ENCODE measurements at regions not wholly inside any gene's neighbourhood (a gene's known extent, or its start where the extent isn't known, plus 50 kb on each side); places are given as distances from the start of the nearest gene placed in this dataset.
A peak's percentile ranks its signal among the peaks of the same experiment; 100 is the strongest.

DNA sequence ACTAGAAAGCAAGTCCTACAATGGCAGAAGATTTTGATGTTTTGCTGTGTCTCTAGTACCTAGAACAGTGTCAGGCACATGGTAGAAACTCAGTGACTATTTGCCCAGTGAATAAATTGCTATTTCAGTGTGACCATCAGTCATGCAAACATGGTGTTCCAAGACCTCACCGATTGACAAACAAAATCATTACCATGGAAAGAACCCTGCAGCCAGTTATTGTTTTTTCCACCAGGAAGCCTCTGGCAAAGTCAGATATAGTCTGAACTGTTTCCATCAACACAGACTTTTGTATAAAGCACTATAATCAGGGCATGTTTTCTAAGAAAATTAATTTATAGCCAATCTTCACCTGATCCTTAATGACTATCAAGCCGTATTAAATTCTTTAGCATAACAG, 97.3 kb upstream of the RASSF8 start:
- no peak overlapping the region for H3K4me3 ChIP-seq (ENCODE audit: low read length)
- no peak for DNase-seq (ENCODE audit: low read depth)
- TF ChIP-seq, protein P1, sequence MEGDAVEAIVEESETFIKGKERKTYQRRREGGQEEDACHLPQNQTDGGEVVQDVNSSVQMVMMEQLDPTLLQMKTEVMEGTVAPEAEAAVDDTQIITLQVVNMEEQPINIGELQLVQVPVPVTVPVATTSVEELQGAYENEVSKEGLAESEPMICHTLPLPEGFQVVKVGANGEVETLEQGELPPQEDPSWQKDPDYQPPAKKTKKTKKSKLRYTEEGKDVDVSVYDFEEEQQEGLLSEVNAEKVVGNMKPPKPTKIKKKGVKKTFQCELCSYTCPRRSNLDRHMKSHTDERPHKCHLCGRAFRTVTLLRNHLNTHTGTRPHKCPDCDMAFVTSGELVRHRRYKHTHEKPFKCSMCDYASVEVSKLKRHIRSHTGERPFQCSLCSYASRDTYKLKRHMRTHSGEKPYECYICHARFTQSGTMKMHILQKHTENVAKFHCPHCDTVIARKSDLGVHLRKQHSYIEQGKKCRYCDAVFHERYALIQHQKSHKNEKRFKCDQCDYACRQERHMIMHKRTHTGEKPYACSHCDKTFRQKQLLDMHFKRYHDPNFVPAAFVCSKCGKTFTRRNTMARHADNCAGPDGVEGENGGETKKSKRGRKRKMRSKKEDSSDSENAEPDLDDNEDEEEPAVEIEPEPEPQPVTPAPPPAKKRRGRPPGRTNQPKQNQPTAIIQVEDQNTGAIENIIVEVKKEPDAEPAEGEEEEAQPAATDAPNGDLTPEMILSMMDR (conservative IDR thresholded peaks at IDR 0.05; ENCODE audit: low read length): no peak

DNA sequence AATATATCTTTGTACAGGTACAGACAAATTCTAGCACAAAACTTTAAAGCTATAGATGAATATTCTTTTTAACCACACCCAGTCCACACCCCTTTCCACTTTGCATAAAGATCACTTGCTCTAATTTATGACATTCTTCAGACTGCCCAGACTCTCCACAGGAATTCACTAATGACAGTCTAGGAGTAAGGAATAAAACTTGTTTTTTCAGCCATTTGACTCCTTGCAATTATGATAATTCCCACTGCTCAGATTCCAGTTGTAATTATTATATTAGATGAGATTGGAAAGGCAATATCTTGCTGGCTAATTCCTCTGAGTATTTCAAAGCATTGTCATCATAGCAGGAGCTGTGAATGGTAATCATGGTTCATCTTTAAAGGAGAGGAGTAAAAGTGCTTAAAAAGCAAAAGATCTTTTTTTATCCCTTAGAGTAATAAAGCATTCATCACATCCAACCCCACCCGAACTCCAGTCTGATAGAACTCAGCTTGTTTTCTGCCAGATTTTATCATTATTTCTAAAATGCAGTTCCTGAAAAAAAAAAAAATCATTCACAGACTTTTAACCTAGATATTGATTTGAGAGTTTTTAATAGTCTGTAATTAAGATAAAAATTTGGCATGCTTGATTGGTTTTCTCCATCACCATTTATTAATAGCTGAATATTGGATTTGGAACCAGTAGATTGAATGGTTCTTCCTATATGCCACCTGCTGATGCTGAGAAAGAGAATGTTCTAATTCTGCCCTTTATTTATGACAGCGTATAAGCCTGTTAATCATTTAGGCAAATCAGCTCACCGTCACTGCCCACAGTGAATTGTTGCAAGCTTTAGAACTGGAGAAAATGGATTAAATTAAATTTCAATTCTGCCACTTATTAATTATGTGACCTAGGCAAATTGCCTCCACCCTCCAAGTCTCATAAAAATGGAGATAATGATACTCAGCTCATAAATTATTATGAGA, 93.9 kb upstream of the RASSF8 start:
- H3K4me3 ChIP-seq (ENCODE audit: low read length): no peak overlapping the region
- peak; percentile 69 for DNase-seq (ENCODE audit: low read depth)
- TF ChIP-seq, protein P1 (conservative IDR thresholded peaks at IDR 0.05; ENCODE audit: low read length): no peak

DNA sequence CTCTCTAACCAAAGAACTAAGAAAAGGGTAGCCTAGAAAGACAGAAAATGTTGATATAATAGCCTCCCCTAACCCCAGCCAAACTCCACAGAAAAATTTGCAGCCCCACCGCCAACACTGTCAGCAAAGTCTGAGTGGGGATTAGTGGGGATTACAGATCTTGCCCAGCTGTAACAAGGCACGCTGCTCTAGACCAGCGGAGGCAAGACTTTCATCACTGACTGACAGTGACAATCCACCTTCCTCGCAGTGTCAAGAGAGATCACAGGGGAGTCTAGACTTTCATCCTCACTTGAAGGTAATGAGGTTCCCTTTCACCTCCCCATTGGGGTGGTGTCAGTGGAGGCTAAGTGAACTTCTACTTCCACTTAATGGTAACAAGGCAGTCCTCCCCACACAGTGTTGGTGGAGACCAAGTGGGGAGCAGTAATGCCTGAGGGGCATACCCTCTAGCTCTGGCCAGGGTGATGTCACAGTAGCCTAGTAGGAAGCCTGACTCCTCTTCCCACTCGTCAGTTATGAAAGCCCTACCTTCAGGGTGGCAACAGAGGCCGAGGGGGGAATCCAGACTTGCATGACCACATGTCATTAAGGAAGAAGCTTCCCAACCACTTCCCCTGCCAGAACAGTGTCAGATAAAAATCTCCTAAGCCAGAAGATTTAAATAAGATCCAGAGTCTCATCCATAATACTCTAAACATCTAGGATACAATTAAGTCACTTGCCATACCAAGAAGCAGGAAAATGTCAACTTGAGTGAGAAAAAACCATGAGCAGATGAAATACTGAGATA, 91.7 kb upstream of the RASSF8 start:
- no peak overlapping the region for H3K4me3 ChIP-seq (ENCODE audit: low read length)
- DNase-seq (ENCODE audit: low read depth): peak; percentile 34
- TF ChIP-seq, protein P1 (conservative IDR thresholded peaks at IDR 0.05; ENCODE audit: low read length): no peak

DNA sequence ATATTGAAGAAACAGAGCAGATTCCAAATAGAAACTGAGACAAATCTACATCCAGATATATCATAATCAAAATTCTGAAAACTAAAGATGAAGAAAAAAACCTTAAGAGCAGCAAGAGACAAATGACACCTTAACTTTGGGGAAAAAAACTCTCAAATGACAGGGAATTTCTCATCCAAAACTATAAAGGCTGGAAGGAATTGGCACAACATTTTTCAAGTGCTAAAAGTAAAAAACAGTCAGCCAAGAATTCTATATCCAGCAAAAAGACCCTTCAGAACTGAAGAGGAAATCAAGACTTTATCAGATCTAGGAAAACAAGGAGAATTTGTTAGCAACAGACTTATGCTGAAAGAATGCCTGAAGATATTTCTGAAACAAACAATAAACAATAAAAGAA, 90.3 kb upstream of the RASSF8 start:
- TF ChIP-seq, protein P1 (conservative IDR thresholded peaks at IDR 0.05; ENCODE audit: low read length): no peak
- no peak for DNase-seq (ENCODE audit: low read depth)

DNA sequence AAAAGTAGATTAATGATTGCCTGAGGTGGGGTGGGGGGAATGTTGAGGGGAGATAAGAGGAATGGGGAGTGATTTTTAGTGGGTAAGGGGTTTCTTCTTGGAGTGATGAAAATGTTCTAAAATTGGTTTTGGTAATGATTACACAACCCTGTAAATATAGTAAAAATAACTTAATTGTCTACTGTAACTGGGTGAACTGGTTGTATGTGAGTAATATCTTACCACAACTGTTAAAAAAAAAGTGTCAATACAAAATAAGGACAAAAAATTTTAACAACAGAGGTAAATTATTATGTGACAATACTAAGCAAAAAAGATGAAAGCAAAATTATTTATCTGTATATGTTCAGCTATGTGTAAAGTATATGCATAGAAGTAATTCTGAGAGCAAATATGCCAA, 86.3 kb upstream of the RASSF8 start:
- no peak overlapping the region for H3K4me3 ChIP-seq (ENCODE audit: low read length)
- TF ChIP-seq, protein P1 (conservative IDR thresholded peaks at IDR 0.05; ENCODE audit: low read length): no peak
- DNase-seq (ENCODE audit: low read depth): no peak

More for the DNA sequence above, 90.3 kb upstream of the RASSF8 start:
- no peak overlapping the region for H3K4me3 ChIP-seq (ENCODE audit: low read length)

DNA sequence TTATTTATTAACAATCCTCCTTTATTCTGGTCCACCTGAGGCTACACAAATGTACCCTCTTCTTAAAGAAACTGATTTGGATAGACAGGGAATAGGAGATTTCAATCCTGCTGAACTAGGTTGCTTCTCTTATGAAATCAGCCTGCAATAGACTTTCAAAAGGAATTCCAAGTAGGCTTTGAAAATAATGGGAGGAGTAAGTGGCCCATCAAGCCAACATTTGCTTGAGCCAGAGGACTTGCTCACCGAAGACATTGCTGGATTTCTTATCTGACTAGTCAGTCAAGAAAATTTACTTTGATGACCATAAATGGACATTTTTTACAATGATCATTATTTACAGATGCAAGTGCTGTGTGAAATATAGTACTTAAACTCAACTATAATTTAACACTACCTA, 82.8 kb upstream of the RASSF8 start:
- no peak overlapping the region for H3K4me3 ChIP-seq (ENCODE audit: low read length)
- TF ChIP-seq, protein P1 (conservative IDR thresholded peaks at IDR 0.05; ENCODE audit: low read length): no peak
- peak; percentile 51 for DNase-seq (ENCODE audit: low read depth)

All from AG10803 (cell line).